ENCODE measurements at regions not wholly inside any gene's neighbourhood (a gene's known extent, or its start where the extent isn't known, plus 50 kb on each side); places are given as distances from the start of the nearest gene placed in this dataset.
A peak's percentile ranks its signal among the peaks of the same experiment; 100 is the strongest.

DNA sequence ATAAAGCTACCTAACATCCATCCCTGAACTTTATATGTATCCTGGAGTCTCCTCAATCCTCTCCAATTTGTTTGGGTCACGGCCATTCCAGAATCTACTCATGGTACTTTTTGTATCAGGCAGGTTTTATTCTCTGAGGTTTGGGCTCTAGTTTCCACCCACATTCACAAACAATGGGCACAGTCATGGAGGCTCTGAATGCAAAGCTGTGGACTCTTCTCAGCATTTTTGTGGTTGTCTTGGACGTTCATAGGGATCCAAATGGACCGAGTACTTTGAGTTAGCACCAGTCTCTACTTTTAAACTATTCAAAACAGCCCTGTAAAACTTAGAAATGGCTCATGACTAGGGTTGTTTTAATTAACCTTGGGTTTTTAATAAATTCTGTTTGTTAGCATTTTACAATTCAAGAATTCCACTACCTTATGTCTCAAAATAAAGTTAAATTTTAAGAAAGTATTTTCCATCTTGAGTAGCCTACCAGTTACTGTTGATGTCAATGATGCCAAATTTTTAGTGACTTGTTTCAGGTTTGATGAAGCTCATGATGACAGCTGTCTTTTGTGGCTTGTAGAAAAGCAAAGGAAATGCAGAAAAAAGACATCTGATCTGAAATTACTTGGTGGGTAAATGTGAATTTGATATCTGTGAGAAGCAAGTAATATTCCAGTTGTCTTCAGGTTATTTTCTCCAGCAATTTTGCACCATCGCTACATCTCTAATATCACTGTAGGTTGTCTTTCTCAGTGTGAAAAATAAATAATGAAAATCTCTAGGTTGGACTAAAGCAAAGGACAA is 275.7 kb upstream of the THBS1 start:
- no peak for DNase-seq (ENCODE audit: low read depth)
- TF ChIP-seq, protein P1, sequence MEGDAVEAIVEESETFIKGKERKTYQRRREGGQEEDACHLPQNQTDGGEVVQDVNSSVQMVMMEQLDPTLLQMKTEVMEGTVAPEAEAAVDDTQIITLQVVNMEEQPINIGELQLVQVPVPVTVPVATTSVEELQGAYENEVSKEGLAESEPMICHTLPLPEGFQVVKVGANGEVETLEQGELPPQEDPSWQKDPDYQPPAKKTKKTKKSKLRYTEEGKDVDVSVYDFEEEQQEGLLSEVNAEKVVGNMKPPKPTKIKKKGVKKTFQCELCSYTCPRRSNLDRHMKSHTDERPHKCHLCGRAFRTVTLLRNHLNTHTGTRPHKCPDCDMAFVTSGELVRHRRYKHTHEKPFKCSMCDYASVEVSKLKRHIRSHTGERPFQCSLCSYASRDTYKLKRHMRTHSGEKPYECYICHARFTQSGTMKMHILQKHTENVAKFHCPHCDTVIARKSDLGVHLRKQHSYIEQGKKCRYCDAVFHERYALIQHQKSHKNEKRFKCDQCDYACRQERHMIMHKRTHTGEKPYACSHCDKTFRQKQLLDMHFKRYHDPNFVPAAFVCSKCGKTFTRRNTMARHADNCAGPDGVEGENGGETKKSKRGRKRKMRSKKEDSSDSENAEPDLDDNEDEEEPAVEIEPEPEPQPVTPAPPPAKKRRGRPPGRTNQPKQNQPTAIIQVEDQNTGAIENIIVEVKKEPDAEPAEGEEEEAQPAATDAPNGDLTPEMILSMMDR (IDR thresholded peaks at IDR 0.05; ENCODE audit: insufficient read depth, low read length, poor library complexity, severe bottlenecking), result no peak
- H3K36me3 ChIP-seq (ENCODE audit: control insufficient read depth, insufficient read depth, low read length), result no peaks in the 10 kb centered on the region
- H3K27me3 ChIP-seq (ENCODE audit: control insufficient read depth, insufficient read depth, low read length), result no peaks in the 10 kb centered on the region
- H3K4me3 ChIP-seq (ENCODE audit: low read depth, low read length), result no peak overlapping the region

DNA sequence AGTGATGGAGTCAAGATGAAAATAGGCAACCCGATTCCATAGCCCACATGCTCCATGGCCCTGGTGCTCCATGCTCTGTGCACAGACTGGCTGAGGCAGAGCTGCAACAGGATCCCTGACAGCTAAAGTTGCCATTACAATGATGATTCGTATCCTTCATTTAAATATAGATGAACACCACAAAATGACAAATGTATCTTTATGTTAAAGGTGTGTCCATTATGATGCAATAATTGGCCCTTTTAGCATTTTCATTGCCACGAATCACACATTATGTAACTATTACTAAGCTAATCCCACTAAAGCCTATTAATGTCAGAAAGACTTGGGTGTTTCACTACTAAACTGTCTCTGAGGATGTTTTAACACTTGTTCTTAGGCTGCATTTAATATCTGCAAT is 270.2 kb upstream of the THBS1 start:
- no peak overlapping the region for H3K4me3 ChIP-seq (ENCODE audit: low read depth, low read length)
- TF ChIP-seq, protein P1 (IDR thresholded peaks at IDR 0.05; ENCODE audit: insufficient read depth, low read length, poor library complexity, severe bottlenecking), result no peak
- no peaks in the 10 kb centered on the region for H3K27me3 ChIP-seq (ENCODE audit: control insufficient read depth, insufficient read depth, low read length)
- no peaks in the 10 kb centered on the region for H3K36me3 ChIP-seq (ENCODE audit: control insufficient read depth, insufficient read depth, low read length)
- DNase-seq (ENCODE audit: low read depth), result no peak

DNA sequence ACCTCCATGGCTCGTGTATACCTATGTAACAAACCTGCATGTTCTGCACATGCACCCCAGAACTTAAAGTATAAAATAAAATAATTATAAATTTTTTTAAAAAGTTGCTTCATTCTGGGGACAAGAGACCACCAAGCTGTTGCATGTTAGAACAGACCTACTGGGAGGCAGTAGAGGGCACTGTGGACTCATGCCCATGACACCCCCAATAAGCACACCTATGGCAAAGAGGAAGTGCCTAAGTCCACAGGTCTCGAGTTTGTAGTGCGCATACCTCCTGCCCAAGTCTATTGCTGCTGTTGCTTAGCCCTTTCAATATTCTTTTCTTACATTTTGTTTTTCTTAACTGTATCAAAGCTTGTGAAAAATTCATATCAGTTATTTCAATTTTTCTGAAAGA is 267.9 kb upstream of the THBS1 start:
- H3K36me3 ChIP-seq (ENCODE audit: control insufficient read depth, insufficient read depth, low read length), result no peaks in the 10 kb centered on the region
- H3K4me3 ChIP-seq (ENCODE audit: low read depth, low read length), result no peak overlapping the region
- H3K27me3 ChIP-seq (ENCODE audit: control insufficient read depth, insufficient read depth, low read length), result no peaks in the 10 kb centered on the region
- no peak for DNase-seq (ENCODE audit: low read depth)
- TF ChIP-seq, protein P1 (IDR thresholded peaks at IDR 0.05; ENCODE audit: insufficient read depth, low read length, poor library complexity, severe bottlenecking), result peak; percentile 11

DNA sequence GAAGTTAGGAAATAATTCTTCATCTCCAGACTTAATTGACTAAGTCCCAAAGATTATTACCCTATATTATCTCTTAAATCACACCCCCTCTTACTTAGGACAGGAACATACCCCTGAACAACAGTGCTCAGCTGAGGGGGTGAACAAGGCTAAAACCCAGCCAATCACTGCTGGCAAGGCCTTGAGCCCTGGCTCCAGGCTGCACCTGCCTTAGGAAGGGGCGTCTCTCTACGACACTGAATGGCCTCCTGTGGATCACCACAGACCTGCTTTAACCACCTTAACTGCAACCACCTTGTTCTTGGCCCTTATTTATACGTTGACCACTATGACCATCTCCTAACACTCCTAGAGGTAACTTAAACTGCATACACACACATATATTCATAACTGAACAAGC is 267.4 kb upstream of the THBS1 start:
- Histone ChIP-seq H3K4me3 (ENCODE audit: low read depth, low read length) (no peak overlapping the region), H3K36me3 (ENCODE audit: control insufficient read depth, insufficient read depth, low read length) (no peaks in the 10 kb centered on the region), H3K27me3 (ENCODE audit: control insufficient read depth, insufficient read depth, low read length) (no peaks in the 10 kb centered on the region)
- TF ChIP-seq, protein P1 (IDR thresholded peaks at IDR 0.05; ENCODE audit: insufficient read depth, low read length, poor library complexity, severe bottlenecking), result no peak
- DNase-seq (ENCODE audit: low read depth), result no peak

DNA sequence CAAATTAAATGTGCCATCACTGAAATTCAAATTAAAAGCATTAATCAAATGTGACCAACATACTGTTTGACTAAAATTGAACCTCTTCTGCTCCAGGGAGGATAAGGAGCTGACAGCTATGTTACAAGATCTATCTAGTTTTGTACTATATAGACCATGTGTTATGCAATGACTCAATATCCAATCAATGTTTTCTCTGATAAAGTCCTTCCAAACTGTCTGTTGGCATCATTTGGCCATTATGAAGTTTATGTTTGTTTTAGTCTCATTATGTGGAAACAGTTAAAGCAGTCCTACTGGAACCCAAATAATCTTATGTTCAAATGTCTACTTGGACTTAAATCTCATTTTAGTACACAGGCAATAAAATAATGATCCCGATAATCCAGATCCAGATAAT is 267.0 kb upstream of the THBS1 start:
- no peak for DNase-seq (ENCODE audit: low read depth)
- H3K36me3 ChIP-seq (ENCODE audit: control insufficient read depth, insufficient read depth, low read length), result no peaks in the 10 kb centered on the region
- TF ChIP-seq, protein P1 (IDR thresholded peaks at IDR 0.05; ENCODE audit: insufficient read depth, low read length, poor library complexity, severe bottlenecking), result no peak
- H3K4me3 ChIP-seq (ENCODE audit: low read depth, low read length), result no peak overlapping the region
- no peaks in the 10 kb centered on the region for H3K27me3 ChIP-seq (ENCODE audit: control insufficient read depth, insufficient read depth, low read length)

Data from kidney epithelial cell (primary cell).